ENCODE measurements at regions not wholly inside any gene's neighbourhood (a gene's known extent, or its start where the extent isn't known, plus 50 kb on each side); places are given as distances from the start of the nearest gene placed in this dataset.
A peak's percentile ranks its signal among the peaks of the same experiment; 100 is the strongest.
"Not testable (repeated sequence)": the region's sequence is repeated elsewhere in the genome, so short reads cannot be mapped to it uniquely, and the experiment has no call there.

- no peak for DNase-seq
Measured at GRCh38 chr12:87059231-87059630, 803.0 kb upstream of the MGAT4C start.

DNA sequence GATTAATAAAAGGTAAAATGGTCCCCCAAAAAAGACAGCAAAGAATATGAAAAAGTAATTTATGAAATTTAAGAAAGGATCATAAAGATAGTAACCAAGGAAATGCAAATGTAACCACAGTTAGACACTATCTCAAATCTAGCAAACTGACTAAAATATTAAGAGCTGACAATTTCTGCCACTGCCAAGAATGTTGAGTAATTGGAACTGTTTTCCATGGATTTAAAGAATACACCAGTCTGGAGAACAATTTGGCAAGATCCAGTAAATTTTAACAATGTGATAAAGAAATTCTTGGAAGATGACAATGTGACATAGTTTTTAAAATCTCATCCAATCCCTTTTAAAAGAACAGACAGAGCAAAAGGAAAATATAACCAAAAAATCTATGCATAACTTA lies 798.0 kb upstream of the MGAT4C start:
- no peak for DNase-seq

DNA sequence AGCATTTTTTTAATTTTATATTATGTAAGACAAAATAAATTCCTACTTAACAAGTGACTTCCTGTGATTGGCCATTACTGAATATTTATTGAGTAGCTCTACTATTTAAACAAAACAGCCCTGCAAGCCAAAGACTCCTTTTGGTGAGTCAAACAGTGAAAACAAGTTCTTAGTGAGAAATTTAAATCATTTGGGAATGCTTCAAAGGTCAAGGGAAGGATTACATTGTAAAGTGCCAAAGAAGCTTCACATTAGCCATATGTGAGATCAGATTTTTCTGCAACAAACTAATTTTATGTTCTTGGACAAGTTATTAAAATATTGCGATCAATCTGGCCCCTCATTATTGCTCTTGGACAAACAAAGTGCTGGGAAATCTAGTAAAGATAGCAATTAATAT lies 795.4 kb upstream of the MGAT4C start:
- DNase-seq, result no peak

GRCh38 chr12:87047691-87048090 lies 791.5 kb upstream of the MGAT4C start:
- DNase-seq, result no peak

DNA sequence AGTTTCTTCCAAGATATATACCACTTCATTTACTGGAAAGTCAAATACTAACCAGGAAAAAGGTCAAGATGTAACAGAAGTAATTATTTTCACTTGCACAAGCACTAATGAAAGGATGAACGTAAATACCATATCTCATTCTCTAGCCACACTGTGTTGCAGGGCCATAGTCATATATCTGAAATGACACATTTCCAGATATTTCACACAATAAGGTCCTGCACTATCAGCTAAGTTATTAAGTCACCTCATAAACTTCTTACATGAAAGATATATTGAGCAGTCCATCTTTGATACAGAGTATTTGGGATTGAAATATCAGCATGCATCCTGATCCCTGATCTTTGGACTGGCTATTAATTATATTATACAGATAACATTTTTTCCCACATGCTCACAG lies 783.3 kb upstream of the MGAT4C start:
- no peak for DNase-seq

DNA sequence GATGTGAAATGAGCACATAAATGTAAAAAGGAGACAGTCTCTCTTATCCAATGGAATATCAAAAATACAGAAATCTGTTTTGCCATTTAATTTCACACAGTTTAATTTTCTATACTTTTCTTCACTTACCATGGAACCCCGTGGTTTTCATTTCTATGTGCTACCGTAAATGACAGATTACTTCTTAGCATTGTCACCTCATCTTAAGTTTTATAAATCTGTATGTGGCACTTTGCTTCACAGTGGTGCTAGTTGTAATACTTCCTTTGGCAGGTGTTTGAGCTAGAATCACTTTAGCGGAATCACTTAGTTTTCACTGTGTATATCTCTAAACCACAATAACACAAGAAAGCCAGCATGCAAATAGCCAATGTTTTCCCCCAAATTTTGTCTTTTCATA lies 781.9 kb upstream of the MGAT4C start:
- DNase-seq, result no peak

DNA sequence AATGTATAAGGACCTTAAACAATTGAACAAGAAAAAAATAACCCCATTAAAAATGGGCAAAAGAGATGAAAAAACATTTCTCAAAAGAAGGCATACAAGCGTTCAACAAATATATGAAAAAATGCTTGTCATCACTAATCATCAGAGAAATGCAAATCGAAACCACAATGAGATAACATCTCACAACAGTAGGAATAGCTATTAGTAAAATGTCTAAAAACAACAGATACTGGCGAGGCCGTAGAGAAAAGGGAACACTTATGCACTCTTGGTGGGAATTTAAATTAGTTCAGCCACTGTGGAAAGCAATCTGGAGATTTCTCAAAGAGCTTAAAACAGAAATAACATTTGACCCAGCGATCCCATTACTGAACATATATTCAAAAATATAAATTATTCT lies 769.8 kb upstream of the MGAT4C start:
- no peak for DNase-seq

GRCh38 chr12:87021400-87021799 lies 765.2 kb upstream of the MGAT4C start:
- no peak for DNase-seq

DNA sequence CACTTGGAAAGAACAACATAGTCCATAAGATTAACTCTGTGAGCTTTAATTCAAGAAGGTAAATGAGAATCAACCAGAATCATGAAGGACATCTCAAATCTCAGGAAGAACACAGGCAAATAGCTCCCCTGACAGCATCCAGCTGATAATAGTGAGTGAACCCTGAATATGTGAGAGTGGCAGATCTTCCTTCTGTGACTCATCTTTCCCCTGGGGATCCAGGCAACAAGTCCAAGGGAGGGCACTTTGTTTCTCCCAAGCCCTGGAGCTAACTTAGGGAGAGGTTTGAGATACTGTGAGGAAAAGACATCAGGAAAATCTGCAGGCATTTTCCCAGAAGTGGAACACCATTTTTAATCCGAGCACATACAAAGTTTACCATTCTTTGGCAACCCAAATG lies 763.9 kb upstream of the MGAT4C start:
- DNase-seq, result no peak

DNA sequence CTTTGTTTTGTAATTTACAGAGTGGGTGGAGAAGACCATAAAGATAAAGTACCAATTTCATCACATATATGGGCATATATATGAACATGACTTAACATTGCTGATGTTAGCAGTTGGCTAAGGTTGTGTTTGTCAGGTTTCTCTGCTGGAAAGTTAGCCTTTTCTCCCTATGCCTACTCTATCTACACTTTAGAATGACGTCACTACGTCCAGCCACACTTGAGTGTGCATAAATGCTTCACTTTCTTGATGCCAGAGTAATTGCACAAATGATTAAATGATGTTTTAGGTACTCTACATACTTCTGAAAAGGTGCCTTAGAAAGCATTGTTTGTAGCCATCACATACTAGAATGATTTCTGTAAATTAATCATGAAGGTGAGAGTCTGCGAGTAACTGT lies 759.2 kb upstream of the MGAT4C start:
- DNase-seq, result no peak

DNA sequence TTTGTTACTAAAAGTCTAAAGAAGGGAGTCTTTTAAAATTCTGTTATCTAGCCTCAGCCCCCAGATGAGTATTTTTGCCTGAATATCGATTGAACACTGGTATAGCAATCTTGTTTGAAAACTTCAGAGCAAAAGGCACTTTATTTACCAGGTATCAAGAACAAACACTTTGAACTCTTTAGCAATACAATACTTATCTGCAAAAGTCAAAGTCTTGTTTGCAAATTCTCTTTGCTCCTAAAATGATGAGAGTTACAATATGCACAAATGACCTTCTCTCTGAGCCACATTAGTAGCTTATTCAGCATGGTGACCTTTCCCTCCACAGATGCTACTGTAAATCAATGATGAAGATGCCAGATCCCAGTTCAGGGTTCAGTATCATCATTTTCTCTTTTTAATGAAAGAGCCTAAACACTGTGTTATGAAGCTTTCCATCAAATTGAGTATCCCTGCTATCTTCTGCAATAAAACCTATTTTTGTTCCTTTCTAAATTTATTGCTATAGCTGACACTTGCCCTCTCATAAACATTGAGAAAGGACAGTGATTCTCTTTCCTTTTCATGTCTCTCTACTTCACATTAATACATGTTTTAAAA lies 752.7 kb upstream of the MGAT4C start:
- DNase-seq, result no peak

DNA sequence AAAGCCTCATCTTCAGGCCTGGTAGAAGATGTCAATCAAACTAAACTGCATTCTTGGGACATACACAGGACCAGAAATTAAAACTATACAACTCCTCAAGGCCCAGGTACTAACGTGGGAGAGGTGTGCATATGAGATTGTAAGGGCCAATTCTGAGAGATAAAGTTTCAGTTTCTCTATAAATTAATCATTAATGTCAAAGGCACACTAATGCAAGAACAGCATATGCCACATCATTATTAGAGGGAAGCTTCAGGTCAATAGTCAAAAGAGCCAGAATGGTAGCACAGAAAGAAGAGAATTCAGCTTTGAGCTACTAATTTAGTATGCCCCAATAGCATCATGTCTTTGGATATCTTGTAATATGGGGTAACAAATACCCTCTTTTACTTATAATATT lies 744.9 kb upstream of the MGAT4C start:
- DNase-seq, result no peak

DNA sequence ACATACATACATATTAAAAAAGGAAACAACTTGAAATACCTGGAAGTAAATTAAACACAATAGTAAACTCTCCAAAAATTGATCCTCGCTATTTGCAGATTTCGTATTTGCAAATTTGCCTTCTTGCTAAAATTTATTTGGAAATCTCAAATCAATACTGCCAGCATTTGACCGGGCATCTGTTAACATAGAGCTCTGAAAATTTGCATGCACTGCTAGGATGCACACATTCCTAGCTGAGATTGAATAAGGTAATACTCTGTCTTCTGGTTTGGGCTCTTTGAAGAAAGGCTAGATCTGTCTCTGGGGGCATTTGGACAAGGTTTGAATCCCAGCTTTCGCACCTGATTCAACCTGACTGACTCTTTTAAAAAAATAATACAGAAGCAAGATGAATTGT lies 729.1 kb upstream of the MGAT4C start:
- DNase-seq, result no peak

GRCh38 chr12:86970595-86970994 lies 714.4 kb upstream of the MGAT4C start:
- DNase-seq, result not testable (repeated sequence)

DNA sequence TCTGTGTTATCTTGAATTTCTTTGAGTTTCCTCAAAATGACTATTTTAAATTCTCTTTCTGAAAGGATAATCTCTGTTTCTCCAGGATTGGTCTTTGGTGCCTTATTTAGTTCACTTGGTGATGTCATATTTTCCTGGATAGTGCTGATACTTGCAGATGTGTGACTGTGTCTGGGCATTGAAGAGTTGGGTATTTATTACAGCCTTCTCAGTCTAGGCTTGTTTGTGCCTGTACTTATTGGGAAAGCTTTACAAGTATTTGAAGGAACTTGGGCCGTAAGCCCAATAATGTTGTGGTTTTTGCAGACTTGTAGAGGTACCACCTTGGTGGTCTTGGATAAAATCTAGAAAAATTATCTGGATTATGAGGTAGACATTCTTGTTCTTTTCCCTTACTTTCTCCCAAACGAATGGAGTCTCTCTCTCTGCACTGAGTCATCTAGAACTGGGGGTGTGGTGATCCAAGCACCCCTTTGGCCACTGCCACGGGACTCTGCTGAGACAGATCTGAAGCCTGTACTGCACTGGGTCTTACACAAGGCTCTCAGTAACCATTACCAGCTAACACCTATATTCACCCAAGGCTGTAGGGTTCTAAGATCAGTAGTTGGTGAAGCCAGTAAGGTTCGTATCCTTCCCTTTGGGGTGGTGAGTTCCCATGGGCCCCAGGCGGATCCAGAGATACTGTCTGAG lies 703.7 kb upstream of the MGAT4C start:
- DNase-seq, result no peak

DNA sequence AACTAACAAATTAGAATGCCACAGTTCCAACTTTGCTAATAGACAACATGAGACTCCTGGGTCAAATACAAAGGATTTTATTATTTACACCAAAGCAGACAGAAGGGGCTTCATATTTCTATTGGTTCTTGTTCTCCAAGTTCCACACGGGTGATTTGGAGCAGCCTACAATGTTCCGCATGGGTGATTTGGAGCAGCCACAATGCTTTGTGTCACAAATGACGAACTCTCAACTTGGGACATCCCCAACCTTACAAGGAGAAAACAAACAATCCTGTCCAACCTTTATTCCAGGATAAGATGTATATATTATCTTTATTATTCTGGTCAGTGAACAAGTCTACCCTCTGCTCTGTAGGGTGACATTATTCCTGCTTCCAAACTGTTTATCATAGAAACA lies 694.3 kb upstream of the MGAT4C start:
- no peak for DNase-seq

- no peak for DNase-seq
Measured at GRCh38 chr12:86950043-86950442, 693.9 kb upstream of the MGAT4C start.

DNA sequence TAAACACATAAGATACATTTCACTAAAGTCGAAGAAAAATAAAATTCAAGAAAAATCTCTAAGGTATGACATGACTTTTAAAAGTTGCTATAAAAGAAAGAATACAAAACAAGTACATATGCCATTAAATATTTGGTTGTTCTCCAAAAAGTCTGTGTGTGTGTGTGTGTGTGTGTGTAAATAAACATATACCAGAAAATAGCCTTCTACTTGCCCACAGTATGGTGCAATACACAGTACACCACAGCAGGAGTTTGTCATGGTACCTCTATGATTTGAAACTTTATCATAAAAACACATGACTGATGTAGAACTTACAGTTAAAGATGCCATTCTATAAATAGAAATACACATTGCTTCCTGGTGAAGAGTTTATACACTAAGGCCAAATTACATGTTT lies 692.7 kb upstream of the MGAT4C start:
- DNase-seq, result no peak

- DNase-seq, result no peak
Measured at GRCh38 chr12:86945685-86946196, 689.5 kb upstream of the MGAT4C start.

GRCh38 chr12:86944197-86944819 lies 688.1 kb upstream of the MGAT4C start:
- not testable (repeated sequence) for DNase-seq

GRCh38 chr12:86931714-86932113 lies 675.5 kb upstream of the MGAT4C start:
- DNase-seq, result no peak

DNA sequence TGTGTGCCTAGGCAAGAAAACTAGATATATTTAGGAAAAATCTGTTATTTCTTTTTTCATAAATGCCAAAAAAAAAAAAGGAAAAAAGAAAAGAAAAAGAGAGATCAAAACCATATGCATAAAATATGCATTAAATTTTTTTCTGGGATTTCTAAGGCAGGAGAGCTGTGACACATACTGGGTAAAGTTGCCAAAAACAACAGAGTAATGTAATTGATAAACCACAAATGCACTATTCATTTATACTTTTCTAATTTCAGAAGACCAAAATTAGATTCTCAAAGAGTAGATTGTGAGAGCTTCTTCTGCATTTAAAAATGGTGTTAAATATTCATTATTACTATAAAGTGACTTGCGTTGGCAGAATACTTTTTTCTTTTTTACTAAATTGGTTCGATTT lies 673.8 kb upstream of the MGAT4C start:
- DNase-seq, result no peak

GRCh38 chr12:86917121-86917520 lies 660.9 kb upstream of the MGAT4C start:
- no peak for DNase-seq

DNA sequence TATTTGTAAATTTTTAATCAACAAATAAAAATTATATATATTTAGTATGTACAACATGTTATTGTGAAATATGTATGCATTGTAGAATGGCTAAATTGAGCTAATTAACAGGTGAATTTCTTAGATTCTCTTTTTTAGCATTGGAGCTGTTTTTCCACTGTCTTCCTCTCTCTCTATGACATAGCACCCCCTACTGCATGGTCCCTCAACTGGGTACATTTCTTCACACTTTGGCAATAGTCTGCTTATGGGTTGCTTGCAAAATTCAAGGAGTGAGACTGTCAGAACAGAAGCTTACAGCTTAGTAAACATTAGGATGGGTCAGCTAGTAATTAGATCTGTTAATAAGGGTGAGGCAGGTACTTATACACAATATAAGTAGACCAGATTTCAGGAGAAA lies 658.5 kb upstream of the MGAT4C start:
- peak in 1 of 2 experiments; percentile 34 for DNase-seq
